ENCODE measurements at regions not wholly inside any gene's neighbourhood (a gene's known extent, or its start where the extent isn't known, plus 50 kb on each side); places are given as distances from the start of the nearest gene placed in this dataset.

- TF ChIP-seq CTCF (IDR thresholded peaks at IDR 0.05; ENCODE audit: low read length) = no peak
- TF ChIP-seq EZH2 (IDR thresholded peaks at IDR 0.05; ENCODE audit: borderline replicate concordance, low read length) = no peak
Measured at GRCh38 chr9:96156171-96156974, 145.6 kb downstream of the HSD17B3 start.
